Thyroid gland (tissue), 4 donors: ENCODE measurements at regions not wholly inside any gene's neighbourhood (a gene's known extent, or its start where the extent isn't known, plus 50 kb on each side); places are given as distances from the start of the nearest gene placed in this dataset.

Source experiments
- DNase-seq, 2 donors: peaks; one replicate each; pipeline ENCODE4 v3.0.0-alpha.2; 2019
- H3K27ac ChIP-seq, 3 donors: fragments of 200-600 bp; sonication (generic); 1 replicate in 2 of 3; 2 replicates in 1 of 3; pipeline ENCODE4 v1.5.1; 2016 to 2019; ENCODE audit warnings: mild to moderate bottlenecking in 1 of 3, moderate library complexity in 1 of 3
- H3K27me3 ChIP-seq: fragments of 200-600 bp; sonication (generic); one replicate; pipeline ENCODE4 v1.5.1; 2019
- H3K36me3 ChIP-seq, 2 donors: fragments of 200-600 bp; sonication (generic); one replicate each; pipeline ENCODE4 v1.5.1; 2016 to 2019
- H3K4me1 ChIP-seq, 2 donors: fragments of 200-600 bp; sonication (generic); one replicate each; pipeline ENCODE4 v1.5.1; 2017 to 2019
- H3K4me3 ChIP-seq, 3 donors: fragments of 200-600 bp; sonication (generic); replicated peaks in 1 of 3; 1 replicate in 2 of 3; 2 replicates in 1 of 3; pipeline ENCODE4 v1.5.1; 2016; ENCODE audit warnings: mild to moderate bottlenecking in 1 of 3
- H3K9me3 ChIP-seq: fragments of 200-600 bp; sonication (generic); one replicate; pipeline ENCODE4 v1.5.1; 2017
- CTCF ChIP-seq, 6 experiments: fragments of 200-600 bp in 3 of 6; fragments of 450-650 bp in 3 of 6; sonication (generic) in 3 of 6; IDR thresholded peaks; one replicate each; pipeline ENCODE4 v1.5.1; 2016 to 2019; ENCODE audit warnings: antibody characterized with exemption in 6 of 6, mild to moderate bottlenecking in 2 of 6, inconsistent platforms in 1 of 6, moderate library complexity in 1 of 6
- POLR2A ChIP-seq, 2 donors: fragments of 450-650 bp; IDR thresholded peaks; one replicate each; pipeline ENCODE4 v1.6.1; 2017; ENCODE audit warnings: antibody characterized with exemption in 2 of 2, mild to moderate bottlenecking in 2 of 2, moderate library complexity in 1 of 2
- WGBS, 2 donors: methylation state at CpG; one replicate each; pipeline ENCODE4 v1.1.5; 2017; 5-methylcytosine and 5-hydroxymethylcytosine counted together
- intact Hi-C: fragments of 100-400 bp; cut with DNase I; formaldehyde crosslinking; loops from one replicate; pipeline ENCODE4 v1.15.1; 2023

- Histone ChIP-seq H3K4me1 (no peaks in the 10 kb centered on the region), H3K27me3 (no peaks in the 10 kb centered on the region), H3K4me3 (no peak overlapping the region), H3K27ac (no peak overlapping the region), H3K9me3 (no peaks in the 10 kb centered on the region), H3K36me3 (no peaks in the 10 kb centered on the region)
- TF ChIP-seq POLR2A (IDR thresholded peaks at IDR 0.05) (no peak), CTCF (IDR thresholded peaks at IDR 0.05) (no peak)
- DNase-seq = no peak
- intact Hi-C loops = no loop called here
- WGBS, 2 donors = 41 to 65% methylated on average over 2 of the region's 2 CpGs
These were observed 213.1 kb downstream of the AEBP2 start for GRCh38 chr12:19652386-19652785.

- Histone ChIP-seq H3K27ac (peak overlapping the region in 1 of 3 donors; percentile 65), H3K27me3 (no peaks in the 10 kb centered on the region), H3K4me3 (no peak overlapping the region), H3K36me3 (no peaks in the 10 kb centered on the region), H3K9me3 (no peaks in the 10 kb centered on the region), H3K4me1 (no peaks in the 10 kb centered on the region)
- no peak for DNase-seq
- WGBS, 2 donors = 74 to 78% methylated on average over 5 of the region's 5 CpGs
- TF ChIP-seq POLR2A (IDR thresholded peaks at IDR 0.05) = no peak
- TF ChIP-seq CTCF (IDR thresholded peaks at IDR 0.05) = no peak
- intact Hi-C loops = no loop called here
These were observed 215.5 kb downstream of the AEBP2 start for GRCh38 chr12:19654650-19655376.

GRCh38 chr12:19657118-19657731 is 217.9 kb downstream of the AEBP2 start:
- Histone ChIP-seq H3K9me3 (no peaks in the 10 kb centered on the region), H3K4me3 (no peak overlapping the region), H3K27ac (no peak overlapping the region), H3K36me3 (no peaks in the 10 kb centered on the region), H3K4me1 (no peaks in the 10 kb centered on the region), H3K27me3 (no peaks in the 10 kb centered on the region)
- TF ChIP-seq CTCF (IDR thresholded peaks at IDR 0.05) = no peak
- TF ChIP-seq POLR2A (IDR thresholded peaks at IDR 0.05) = no peak
- no peak for DNase-seq
- 87 to 91% methylated on average over 3 of the region's 3 CpGs for WGBS, 2 donors
- intact Hi-C loops = no loop called here

- H3K4me3 ChIP-seq = no peak overlapping the region
- 99% methylated on average over 2 of the region's 2 CpGs for WGBS, 2 donors
These were observed 218.4 kb downstream of the AEBP2 start for GRCh38 chr12:19657732-19658130.

More at GRCh38 chr12:19657732-19658130, 218.4 kb downstream of the AEBP2 start:
- no peak for DNase-seq
- Histone ChIP-seq H3K27me3 (no peaks in the 10 kb centered on the region), H3K27ac (no peak overlapping the region), H3K9me3 (no peaks in the 10 kb centered on the region), H3K36me3 (no peaks in the 10 kb centered on the region), H3K4me1 (no peaks in the 10 kb centered on the region)
- TF ChIP-seq CTCF (IDR thresholded peaks at IDR 0.05) = no peak
- TF ChIP-seq POLR2A (IDR thresholded peaks at IDR 0.05) = no peak
- intact Hi-C loops = no loop called here
